ENCODE measurements at regions not wholly inside any gene's neighbourhood (a gene's known extent, or its start where the extent isn't known, plus 50 kb on each side); places are given as distances from the start of the nearest gene placed in this dataset.

DNA sequence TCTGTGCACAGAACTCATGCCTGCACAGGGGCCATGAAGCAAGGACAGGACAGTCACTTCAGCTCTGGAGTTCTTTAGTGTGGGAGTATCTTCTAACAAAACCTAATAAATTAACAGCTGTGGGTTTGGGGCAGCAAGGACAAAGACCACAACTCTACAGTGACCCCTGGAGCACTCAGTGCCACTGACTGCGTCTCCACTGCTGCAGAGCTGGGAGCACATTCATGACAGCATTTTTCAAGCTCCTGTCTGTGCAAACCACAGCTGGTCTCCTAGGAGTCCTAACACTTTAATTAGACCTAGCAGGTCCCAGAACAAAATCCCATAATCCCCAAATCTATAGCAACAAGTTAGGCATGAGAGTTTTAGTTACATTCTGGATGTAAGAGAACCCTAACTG, 76.5 kb downstream of the RTL9 start:
- intact Hi-C loops (cut with DNase I; ENCODE audit: low total_unique reads): no loop called here
- no peak overlapping the region for H3K4me3 ChIP-seq
- no peak overlapping the region for H3K27ac ChIP-seq
- TF ChIP-seq, protein P1, sequence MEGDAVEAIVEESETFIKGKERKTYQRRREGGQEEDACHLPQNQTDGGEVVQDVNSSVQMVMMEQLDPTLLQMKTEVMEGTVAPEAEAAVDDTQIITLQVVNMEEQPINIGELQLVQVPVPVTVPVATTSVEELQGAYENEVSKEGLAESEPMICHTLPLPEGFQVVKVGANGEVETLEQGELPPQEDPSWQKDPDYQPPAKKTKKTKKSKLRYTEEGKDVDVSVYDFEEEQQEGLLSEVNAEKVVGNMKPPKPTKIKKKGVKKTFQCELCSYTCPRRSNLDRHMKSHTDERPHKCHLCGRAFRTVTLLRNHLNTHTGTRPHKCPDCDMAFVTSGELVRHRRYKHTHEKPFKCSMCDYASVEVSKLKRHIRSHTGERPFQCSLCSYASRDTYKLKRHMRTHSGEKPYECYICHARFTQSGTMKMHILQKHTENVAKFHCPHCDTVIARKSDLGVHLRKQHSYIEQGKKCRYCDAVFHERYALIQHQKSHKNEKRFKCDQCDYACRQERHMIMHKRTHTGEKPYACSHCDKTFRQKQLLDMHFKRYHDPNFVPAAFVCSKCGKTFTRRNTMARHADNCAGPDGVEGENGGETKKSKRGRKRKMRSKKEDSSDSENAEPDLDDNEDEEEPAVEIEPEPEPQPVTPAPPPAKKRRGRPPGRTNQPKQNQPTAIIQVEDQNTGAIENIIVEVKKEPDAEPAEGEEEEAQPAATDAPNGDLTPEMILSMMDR (IDR thresholded peaks at IDR 0.05): no peak
- no peaks in the 10 kb centered on the region for H3K4me1 ChIP-seq
- H3K27me3 ChIP-seq: no peaks in the 10 kb centered on the region
- DNase-seq: no peak
- no peaks in the 10 kb centered on the region for H3K9me3 ChIP-seq
- no peaks in the 10 kb centered on the region for H3K36me3 ChIP-seq

DNA sequence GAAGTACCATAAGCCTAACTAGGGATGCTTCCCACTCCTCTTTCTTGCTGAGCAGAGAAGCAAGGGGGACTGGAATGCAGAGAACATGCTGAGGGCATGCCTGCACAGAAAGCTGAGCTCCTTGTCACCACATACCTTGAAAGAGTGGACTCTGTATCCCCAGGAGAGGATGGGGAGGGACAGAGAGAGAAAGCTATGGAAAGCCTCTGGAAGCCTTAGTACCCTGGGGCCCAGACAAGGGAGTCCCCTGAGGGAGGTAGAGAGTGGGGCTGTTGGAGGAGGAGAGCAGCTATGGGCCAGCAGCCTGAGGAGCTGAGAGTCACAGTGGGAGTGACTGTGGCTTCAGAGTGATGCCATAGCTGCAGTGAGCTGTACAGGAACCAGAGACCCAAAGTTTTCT, 77.9 kb downstream of the RTL9 start:
- Histone ChIP-seq H3K9me3 (no peaks in the 10 kb centered on the region), H3K27ac (no peak overlapping the region), H3K27me3 (no peaks in the 10 kb centered on the region), H3K4me1 (no peaks in the 10 kb centered on the region), H3K36me3 (no peaks in the 10 kb centered on the region), H3K4me3 (no peak overlapping the region)
- TF ChIP-seq, protein P1 (IDR thresholded peaks at IDR 0.05): no peak
- no peak for DNase-seq
- intact Hi-C loops (cut with DNase I; ENCODE audit: low total_unique reads): no loop called here

DNA sequence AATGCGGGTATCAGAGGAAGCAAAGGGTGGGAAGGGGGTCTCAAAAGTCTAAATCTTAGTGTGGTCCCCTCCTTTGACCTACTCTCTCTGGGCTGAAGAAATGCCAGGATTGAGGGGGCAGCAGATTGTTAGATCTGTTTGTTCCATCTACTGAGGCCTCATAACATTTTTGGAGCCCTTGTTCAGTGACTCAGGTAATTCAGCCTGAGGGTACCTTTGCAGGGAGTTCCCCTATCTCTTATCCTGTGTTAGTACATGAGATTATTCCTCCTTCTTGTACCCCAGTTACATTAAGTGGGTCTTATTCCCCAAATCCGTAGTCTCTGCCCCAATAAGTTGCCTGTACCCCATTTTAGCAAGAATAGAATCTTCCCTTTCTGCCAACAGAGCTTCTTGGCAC, 79.0 kb downstream of the RTL9 start:
- Histone ChIP-seq H3K27ac (no peak overlapping the region), H3K4me1 (no peaks in the 10 kb centered on the region), H3K36me3 (no peaks in the 10 kb centered on the region), H3K4me3 (no peak overlapping the region), H3K27me3 (no peaks in the 10 kb centered on the region), H3K9me3 (no peaks in the 10 kb centered on the region)
- intact Hi-C loops (cut with DNase I; ENCODE audit: low total_unique reads): no loop called here
- no peak for DNase-seq
- TF ChIP-seq, protein P1 (IDR thresholded peaks at IDR 0.05): no peak

- H3K27me3 ChIP-seq: no peaks in the 10 kb centered on the region
- no peak overlapping the region for H3K27ac ChIP-seq
- H3K4me1 ChIP-seq: no peaks in the 10 kb centered on the region
- H3K4me3 ChIP-seq: no peak overlapping the region
- intact Hi-C loops (cut with DNase I; ENCODE audit: low total_unique reads): no loop called here
- TF ChIP-seq, protein P1 (IDR thresholded peaks at IDR 0.05): no peak
- H3K36me3 ChIP-seq: no peaks in the 10 kb centered on the region
- H3K9me3 ChIP-seq: no peaks in the 10 kb centered on the region
- DNase-seq: no peak
These were observed 81.6 kb downstream of the RTL9 start for GRCh38 chrX:110440016-110440805.

DNA sequence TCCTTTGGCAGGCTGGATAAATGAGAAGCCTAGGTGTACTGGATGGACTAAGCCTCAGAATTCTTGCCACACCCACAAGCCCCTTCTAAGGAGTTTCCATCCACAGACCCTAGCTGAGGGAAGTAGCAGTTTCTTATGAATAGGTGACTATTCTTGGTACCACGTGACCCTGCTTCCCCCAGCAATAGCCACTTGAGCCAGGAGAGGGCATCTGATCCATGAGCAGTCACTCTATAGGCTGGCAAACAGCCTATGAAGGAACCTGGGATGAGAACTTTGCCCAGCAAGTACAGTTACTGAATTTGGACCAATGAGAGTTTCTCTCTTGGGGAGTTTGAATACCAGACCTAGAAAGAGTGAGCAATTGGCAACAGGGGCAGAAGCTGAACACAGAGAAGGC, 84.0 kb downstream of the RTL9 start:
- DNase-seq: no peak
- Histone ChIP-seq H3K4me3 (no peak overlapping the region), H3K36me3 (no peaks in the 10 kb centered on the region), H3K27me3 (no peaks in the 10 kb centered on the region), H3K9me3 (no peaks in the 10 kb centered on the region), H3K27ac (no peak overlapping the region), H3K4me1 (no peaks in the 10 kb centered on the region)
- TF ChIP-seq, protein P1 (IDR thresholded peaks at IDR 0.05): no peak
- intact Hi-C loops (cut with DNase I; ENCODE audit: low total_unique reads): no loop called here
